LoVo (cell line): ENCODE measurements at regions not wholly inside any gene's neighbourhood (a gene's known extent, or its start where the extent isn't known, plus 50 kb on each side); places are given as distances from the start of the nearest gene placed in this dataset.
"Not testable (repeated sequence)": the region's sequence is repeated elsewhere in the genome, so short reads cannot be mapped to it uniquely, and the experiment has no call there.

Experiments
- DNase-seq: peaks from one replicate; pipeline ENCODE4 v3.0.0-alpha.2; 2016; ENCODE audit warnings: low spot score

GRCh38 chr18:10141559-10141958 lies 227.7 kb downstream of the VAPA start:
- DNase-seq = no peak

- no peak for DNase-seq
Measured at GRCh38 chr18:10142056-10142455, 228.2 kb downstream of the VAPA start.

- DNase-seq = no peak
Measured at GRCh38 chr18:10142496-10143160, 228.8 kb downstream of the VAPA start.

GRCh38 chr18:10143596-10143995 lies 229.8 kb downstream of the VAPA start:
- DNase-seq = no peak

- DNase-seq = no peak
Measured at GRCh38 chr18:10145546-10145945, 231.7 kb downstream of the VAPA start.

GRCh38 chr18:10147226-10147625 lies 233.4 kb downstream of the VAPA start:
- no peak for DNase-seq

GRCh38 chr18:10147752-10148151 lies 233.9 kb downstream of the VAPA start:
- DNase-seq = no peak

GRCh38 chr18:10148189-10148929 lies 234.5 kb downstream of the VAPA start:
- DNase-seq = no peak

- DNase-seq = no peak
Measured at GRCh38 chr18:10149768-10150556, 236.1 kb downstream of the VAPA start.

GRCh38 chr18:10150576-10150975 lies 236.8 kb downstream of the VAPA start:
- not testable (repeated sequence) for DNase-seq

GRCh38 chr18:10152475-10152874 lies 238.7 kb downstream of the VAPA start:
- no peak for DNase-seq

GRCh38 chr18:10153924-10154752 lies 240.3 kb downstream of the VAPA start:
- no peak for DNase-seq

GRCh38 chr18:10157706-10158105 lies 243.9 kb downstream of the VAPA start:
- no peak for DNase-seq

GRCh38 chr18:10160251-10160650 lies 246.4 kb downstream of the VAPA start:
- DNase-seq = no peak

GRCh38 chr18:10161315-10161714 lies 247.5 kb downstream of the VAPA start:
- DNase-seq = no peak

- no peak for DNase-seq
Measured at GRCh38 chr18:10162340-10162739, 248.5 kb downstream of the VAPA start.

GRCh38 chr18:10164271-10165071 lies 250.7 kb downstream of the VAPA start:
- no peak for DNase-seq

GRCh38 chr18:10166164-10166807 lies 252.5 kb downstream of the VAPA start:
- no peak for DNase-seq

- DNase-seq = no peak
Measured at GRCh38 chr18:10167759-10168158, 253.9 kb downstream of the VAPA start.

- no peak for DNase-seq
Measured at GRCh38 chr18:10168477-10168876, 254.7 kb downstream of the VAPA start.
